ENCODE measurements at regions not wholly inside any gene's neighbourhood (a gene's known extent, or its start where the extent isn't known, plus 50 kb on each side); places are given as distances from the start of the nearest gene placed in this dataset.
"Not testable (repeated sequence)": the region's sequence is repeated elsewhere in the genome, so short reads cannot be mapped to it uniquely, and the experiment has no call there.

GRCh38 chr7:84914598-84914997, 272.3 kb downstream of the SEMA3D start:
- Histone ChIP-seq H3K27me3 (ENCODE audit: low read length) (no peaks in the 10 kb centered on the region), H3K9me3 (ENCODE audit: low read length) (peaks cover 21% of the 10 kb centered on the region), H3K79me2 (ENCODE audit: low read length) (no peaks in the 10 kb centered on the region), H3K4me2 (ENCODE audit: low read depth, low read length, poor library complexity, severe bottlenecking) (no peak overlapping the region), H2AFZ (ENCODE audit: low read length) (no peak overlapping the region), H4K20me1 (ENCODE audit: insufficient read depth, low read depth, low read length) (no peaks in the 10 kb centered on the region), H3K4me1 (ENCODE audit: low read length) (no peaks in the 10 kb centered on the region), H3K36me3 (ENCODE audit: insufficient read depth, low read length) (no peaks in the 10 kb centered on the region), H3K9ac (ENCODE audit: low read length) (no peak overlapping the region), H3K4me3 (ENCODE audit: low read length) (no peak overlapping the region), H3K27ac (ENCODE audit: low read length) (no peak overlapping the region), H3K9me2 (replicated peaks; ENCODE audit: insufficient read depth, low read length) (no peaks in the 10 kb centered on the region)
- DNase-seq, result no peak

DNA sequence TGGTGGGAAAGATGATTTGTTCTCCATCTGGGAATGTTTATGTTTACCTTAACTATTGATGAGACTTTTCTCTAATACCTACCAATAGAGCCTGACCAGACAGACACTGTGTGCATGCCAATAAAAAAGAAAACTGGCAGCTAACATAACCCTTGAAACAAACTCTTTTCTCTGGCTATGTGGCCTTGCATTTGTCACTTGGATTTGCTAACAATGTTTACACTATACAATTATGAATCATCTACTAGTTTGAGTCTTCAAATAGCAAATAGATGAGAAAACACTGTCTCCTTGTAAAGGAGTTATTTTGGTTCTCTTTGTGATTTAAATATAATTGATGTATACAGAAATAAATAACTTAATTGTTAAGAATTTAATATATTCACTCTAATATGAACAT, 273.1 kb downstream of the SEMA3D start:
- H3K4me3 ChIP-seq (ENCODE audit: low read length), result no peak overlapping the region

GRCh38 chr7:84912993-84913635, 273.7 kb downstream of the SEMA3D start:
- H3K4me2 ChIP-seq (ENCODE audit: low read depth, low read length, poor library complexity, severe bottlenecking), result no peak overlapping the region
- H2AFZ ChIP-seq (ENCODE audit: low read length), result no peak overlapping the region
- H3K9me2 ChIP-seq (replicated peaks; ENCODE audit: insufficient read depth, low read length), result no peaks in the 10 kb centered on the region
- no peak for DNase-seq
- no peaks in the 10 kb centered on the region for H3K27me3 ChIP-seq (ENCODE audit: low read length)
- H3K4me3 ChIP-seq (ENCODE audit: low read length), result no peak overlapping the region
- no peak overlapping the region for H3K27ac ChIP-seq (ENCODE audit: low read length)
- no peaks in the 10 kb centered on the region for H4K20me1 ChIP-seq (ENCODE audit: insufficient read depth, low read depth, low read length)
- no peaks in the 10 kb centered on the region for H3K36me3 ChIP-seq (ENCODE audit: insufficient read depth, low read length)
- H3K9me3 ChIP-seq (ENCODE audit: low read length), result peaks cover 22% of the 10 kb centered on the region
- H3K9ac ChIP-seq (ENCODE audit: low read length), result no peak overlapping the region
- no peaks in the 10 kb centered on the region for H3K79me2 ChIP-seq (ENCODE audit: low read length)
- H3K4me1 ChIP-seq (ENCODE audit: low read length), result no peaks in the 10 kb centered on the region

More for the DNA sequence above, 273.1 kb downstream of the SEMA3D start:
- no peaks in the 10 kb centered on the region for H3K79me2 ChIP-seq (ENCODE audit: low read length)
- no peak overlapping the region for H2AFZ ChIP-seq (ENCODE audit: low read length)
- H3K9me3 ChIP-seq (ENCODE audit: low read length), result peaks cover 23% of the 10 kb centered on the region
- no peaks in the 10 kb centered on the region for H3K27me3 ChIP-seq (ENCODE audit: low read length)
- H4K20me1 ChIP-seq (ENCODE audit: insufficient read depth, low read depth, low read length), result no peaks in the 10 kb centered on the region
- no peak overlapping the region for H3K9ac ChIP-seq (ENCODE audit: low read length)
- H3K36me3 ChIP-seq (ENCODE audit: insufficient read depth, low read length), result no peaks in the 10 kb centered on the region
- H3K9me2 ChIP-seq (replicated peaks; ENCODE audit: insufficient read depth, low read length), result no peaks in the 10 kb centered on the region
- no peak overlapping the region for H3K27ac ChIP-seq (ENCODE audit: low read length)
- no peak overlapping the region for H3K4me2 ChIP-seq (ENCODE audit: low read depth, low read length, poor library complexity, severe bottlenecking)
- H3K4me1 ChIP-seq (ENCODE audit: low read length), result no peaks in the 10 kb centered on the region
- DNase-seq, result no peak

DNA sequence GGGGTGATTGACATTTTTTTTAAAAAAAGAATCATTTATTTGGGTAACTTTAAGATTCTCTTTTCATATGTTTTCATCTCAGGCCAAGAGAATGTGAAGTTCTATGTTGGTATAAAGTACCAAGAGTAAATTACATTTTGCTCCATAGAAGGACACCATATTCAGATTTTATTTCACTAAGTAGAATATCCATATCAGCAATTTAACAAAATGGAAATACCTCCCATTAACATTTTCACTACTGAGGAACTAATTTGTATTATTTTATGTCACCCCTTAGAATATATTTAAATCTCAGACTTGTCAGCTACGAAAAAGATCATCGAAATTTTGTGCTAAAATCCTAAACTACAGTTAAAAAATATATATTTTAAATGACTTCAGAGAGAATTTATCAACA, 274.3 kb downstream of the SEMA3D start:
- DNase-seq, result no peak
- no peaks in the 10 kb centered on the region for H3K9me2 ChIP-seq (replicated peaks; ENCODE audit: insufficient read depth, low read length)
- no peaks in the 10 kb centered on the region for H3K27me3 ChIP-seq (ENCODE audit: low read length)
- H3K9me3 ChIP-seq (ENCODE audit: low read length), result peaks cover 20% of the 10 kb centered on the region
- no peaks in the 10 kb centered on the region for H3K4me1 ChIP-seq (ENCODE audit: low read length)
- no peak overlapping the region for H3K4me2 ChIP-seq (ENCODE audit: low read depth, low read length, poor library complexity, severe bottlenecking)
- H3K36me3 ChIP-seq (ENCODE audit: insufficient read depth, low read length), result no peaks in the 10 kb centered on the region
- no peak overlapping the region for H2AFZ ChIP-seq (ENCODE audit: low read length)
- H3K27ac ChIP-seq (ENCODE audit: low read length), result no peak overlapping the region
- H3K4me3 ChIP-seq (ENCODE audit: low read length), result no peak overlapping the region
- H3K79me2 ChIP-seq (ENCODE audit: low read length), result no peaks in the 10 kb centered on the region
- no peaks in the 10 kb centered on the region for H4K20me1 ChIP-seq (ENCODE audit: insufficient read depth, low read depth, low read length)
- H3K9ac ChIP-seq (ENCODE audit: low read length), result no peak overlapping the region

DNA sequence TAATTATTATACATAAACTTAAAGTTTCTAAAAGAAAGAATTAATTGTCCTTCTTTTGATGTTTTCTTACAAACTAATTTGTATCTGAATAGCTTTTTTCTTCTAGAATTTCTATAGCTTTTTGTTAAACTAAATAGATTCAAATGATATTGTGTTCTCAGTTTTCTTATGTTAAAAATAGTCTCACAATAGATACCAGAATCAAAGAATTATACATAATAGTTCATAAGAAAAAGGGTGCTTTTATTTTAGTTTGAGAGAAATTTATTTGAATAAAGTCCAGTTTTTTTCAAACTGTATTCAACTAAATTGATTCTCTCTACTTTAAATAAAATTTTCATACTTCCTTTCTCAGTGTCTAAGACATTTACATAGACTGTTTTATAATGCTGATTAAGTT, 274.8 kb downstream of the SEMA3D start:
- Histone ChIP-seq H2AFZ (ENCODE audit: low read length) (no peak overlapping the region), H3K9me2 (replicated peaks; ENCODE audit: insufficient read depth, low read length) (no peaks in the 10 kb centered on the region), H4K20me1 (ENCODE audit: insufficient read depth, low read depth, low read length) (no peaks in the 10 kb centered on the region), H3K9ac (ENCODE audit: low read length) (no peak overlapping the region), H3K27me3 (ENCODE audit: low read length) (no peaks in the 10 kb centered on the region), H3K9me3 (ENCODE audit: low read length) (peaks cover 23% of the 10 kb centered on the region), H3K4me1 (ENCODE audit: low read length) (no peaks in the 10 kb centered on the region), H3K4me3 (ENCODE audit: low read length) (no peak overlapping the region), H3K36me3 (ENCODE audit: insufficient read depth, low read length) (no peaks in the 10 kb centered on the region), H3K79me2 (ENCODE audit: low read length) (no peaks in the 10 kb centered on the region), H3K4me2 (ENCODE audit: low read depth, low read length, poor library complexity, severe bottlenecking) (no peak overlapping the region), H3K27ac (ENCODE audit: low read length) (no peak overlapping the region)
- DNase-seq, result no peak

GRCh38 chr7:84911077-84911476, 275.8 kb downstream of the SEMA3D start:
- H3K4me1 ChIP-seq (ENCODE audit: low read length), result no peaks in the 10 kb centered on the region
- no peak overlapping the region for H3K9ac ChIP-seq (ENCODE audit: low read length)
- no peaks in the 10 kb centered on the region for H3K79me2 ChIP-seq (ENCODE audit: low read length)
- H3K9me2 ChIP-seq (replicated peaks; ENCODE audit: insufficient read depth, low read length), result no peaks in the 10 kb centered on the region
- no peak overlapping the region for H3K4me2 ChIP-seq (ENCODE audit: low read depth, low read length, poor library complexity, severe bottlenecking)
- DNase-seq, result no peak
- no peak overlapping the region for H2AFZ ChIP-seq (ENCODE audit: low read length)
- H3K4me3 ChIP-seq (ENCODE audit: low read length), result no peak overlapping the region
- no peaks in the 10 kb centered on the region for H3K36me3 ChIP-seq (ENCODE audit: insufficient read depth, low read length)
- H3K27ac ChIP-seq (ENCODE audit: low read length), result no peak overlapping the region
- H4K20me1 ChIP-seq (ENCODE audit: insufficient read depth, low read depth, low read length), result no peaks in the 10 kb centered on the region
- H3K27me3 ChIP-seq (ENCODE audit: low read length), result no peaks in the 10 kb centered on the region
- H3K9me3 ChIP-seq (ENCODE audit: low read length), result peaks cover 28% of the 10 kb centered on the region

DNA sequence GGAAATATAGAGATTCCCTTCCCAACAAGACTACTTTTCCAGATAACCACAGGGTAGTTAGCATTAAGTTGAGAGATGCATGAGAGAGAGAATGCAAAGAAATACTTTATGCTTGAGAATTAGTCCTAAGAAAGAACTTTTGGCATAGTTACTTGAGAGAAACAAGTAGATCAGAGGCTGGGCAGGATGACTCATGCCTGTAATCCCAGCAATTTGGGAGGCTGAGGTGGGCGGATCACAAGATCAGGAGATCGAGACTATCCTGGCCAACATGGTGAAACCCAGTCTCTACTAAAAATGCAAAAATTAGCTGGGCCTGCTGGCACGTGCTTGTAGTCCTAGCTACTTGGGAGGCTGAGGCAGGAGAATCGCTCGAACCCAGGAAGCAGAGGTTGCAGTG, 276.5 kb downstream of the SEMA3D start:
- H3K9ac ChIP-seq (ENCODE audit: low read length); H3K79me2 ChIP-seq (ENCODE audit: low read length); H2AFZ ChIP-seq (ENCODE audit: low read length); H3K36me3 ChIP-seq (ENCODE audit: insufficient read depth, low read length); DNase-seq; H4K20me1 ChIP-seq (ENCODE audit: insufficient read depth, low read depth, low read length); H3K4me2 ChIP-seq (ENCODE audit: low read depth, low read length, poor library complexity, severe bottlenecking); H3K4me3 ChIP-seq (ENCODE audit: low read length); H3K9me2 ChIP-seq (replicated peaks; ENCODE audit: insufficient read depth, low read length); H3K27ac ChIP-seq (ENCODE audit: low read length); H3K27me3 ChIP-seq (ENCODE audit: low read length); H3K4me1 ChIP-seq (ENCODE audit: low read length): not testable (repeated sequence)
- peaks cover 28% of the 10 kb centered on the region for H3K9me3 ChIP-seq (ENCODE audit: low read length)

- Histone ChIP-seq H2AFZ (ENCODE audit: low read length) (no peak overlapping the region), H3K4me3 (ENCODE audit: low read length) (no peak overlapping the region), H3K27ac (ENCODE audit: low read length) (no peak overlapping the region), H3K4me1 (ENCODE audit: low read length) (no peaks in the 10 kb centered on the region), H3K4me2 (ENCODE audit: low read depth, low read length, poor library complexity, severe bottlenecking) (no peak overlapping the region), H3K9ac (ENCODE audit: low read length) (no peak overlapping the region), H3K79me2 (ENCODE audit: low read length) (no peaks in the 10 kb centered on the region), H3K9me3 (ENCODE audit: low read length) (peaks cover 28% of the 10 kb centered on the region), H3K9me2 (replicated peaks; ENCODE audit: insufficient read depth, low read length) (no peaks in the 10 kb centered on the region), H3K27me3 (ENCODE audit: low read length) (no peaks in the 10 kb centered on the region), H3K36me3 (ENCODE audit: insufficient read depth, low read length) (no peaks in the 10 kb centered on the region), H4K20me1 (ENCODE audit: insufficient read depth, low read depth, low read length) (no peaks in the 10 kb centered on the region)
- no peak for DNase-seq
These were observed 278.6 kb downstream of the SEMA3D start for GRCh38 chr7:84908196-84908793.
